Liver (tissue), 8 donors: ENCODE measurements at regions not wholly inside any gene's neighbourhood (a gene's known extent, or its start where the extent isn't known, plus 50 kb on each side); places are given as distances from the start of the nearest gene placed in this dataset.

Source experiments
- DNase-seq: peaks from one replicate; pipeline ENCODE4 v3.0.0-alpha.2; 2017; ENCODE audit warnings: low spot score
- H3K27ac ChIP-seq, 2 donors: one replicate each; pipeline ENCODE4 v1.7.0; 2013; ENCODE audit warnings: inconsistent platforms in 2 of 2, low read length in 2 of 2, control low read depth in 1 of 2, low read depth in 1 of 2, mild to moderate bottlenecking in 1 of 2
- H3K27me3 ChIP-seq, 4 donors: one replicate each; pipeline versions ENCODE4 v1.6.1 to v1.7.0; 2013; ENCODE audit warnings: low read length in 3 of 4, inconsistent platforms in 1 of 4, mild to moderate bottlenecking in 1 of 4, moderate library complexity in 1 of 4; ENCODE audit not compliant: control insufficient read depth in 4 of 4, insufficient read depth in 4 of 4
- H3K36me3 ChIP-seq, 4 donors: one replicate each; pipeline versions ENCODE4 v1.6.1 to v1.7.0; 2013; ENCODE audit warnings: low read length in 3 of 4, mild to moderate bottlenecking in 3 of 4, low read depth in 1 of 4, moderate library complexity in 1 of 4; ENCODE audit not compliant: control insufficient read depth in 4 of 4, insufficient read depth in 3 of 4
- H3K4me1 ChIP-seq, 4 donors: one replicate each; pipeline versions ENCODE4 v1.6.1 to v1.7.0; 2013; ENCODE audit warnings: low read length in 3 of 4, mild to moderate bottlenecking in 3 of 4, moderate library complexity in 1 of 4; ENCODE audit not compliant: control insufficient read depth in 4 of 4, insufficient read depth in 4 of 4
- H3K4me3 ChIP-seq, 3 donors: one replicate each; pipeline versions ENCODE4 v1.6.1 to v1.7.0; 2013; ENCODE audit warnings: low read length in 3 of 3, control low read depth in 1 of 3, low read depth in 1 of 3, mild to moderate bottlenecking in 1 of 3
- H3K9ac ChIP-seq, 2 donors: one replicate each; pipeline ENCODE4 v1.7.0; 2013; ENCODE audit warnings: low read length in 2 of 2, mild to moderate bottlenecking in 2 of 2, moderate library complexity in 2 of 2, control low read depth in 1 of 2, low read depth in 1 of 2
- H3K9me3 ChIP-seq, 4 donors: one replicate each; pipeline versions ENCODE4 v1.6.1 to v1.7.0; 2013; ENCODE audit warnings: low read length in 3 of 4; ENCODE audit not compliant: control insufficient read depth in 4 of 4
- ATF3 ChIP-seq: IDR thresholded peaks from 2 replicates; pipeline ENCODE4 v1.6.1; 2016; ENCODE audit warnings: antibody characterized with exemption
- CTCF ChIP-seq: fragments of 150-350 bp; IDR thresholded peaks from 2 replicates; pipeline ENCODE4 v1.5.1; 2017; ENCODE audit warnings: improper control_type of control experiment, low read depth, low read length; ENCODE audit not compliant: missing input control
- FOXA1 ChIP-seq: IDR thresholded peaks from 2 replicates; pipeline ENCODE4 v1.6.1; 2016; ENCODE audit warnings: antibody characterized with exemption
- FOXA2 ChIP-seq: IDR thresholded peaks from 2 replicates; pipeline ENCODE4 v1.6.1; 2016; ENCODE audit warnings: antibody characterized with exemption
- GABPA ChIP-seq, 2 donors: IDR thresholded peaks in 1 of 2; conservative IDR thresholded peaks in 1 of 2; 2 replicates each; pipeline ENCODE4 v1.6.1; 2016; ENCODE audit warnings: antibody characterized with exemption in 2 of 2, mild to moderate bottlenecking in 1 of 2, moderate library complexity in 1 of 2
- HNF4G ChIP-seq: IDR thresholded peaks from 2 replicates; pipeline ENCODE4 v1.6.1; 2016; ENCODE audit warnings: antibody characterized with exemption
- JUND ChIP-seq, 2 donors: IDR thresholded peaks; 2 replicates each; pipeline ENCODE4 v1.6.1; 2016; ENCODE audit warnings: antibody characterized with exemption in 2 of 2
- MAX ChIP-seq: IDR thresholded peaks from 2 replicates; pipeline ENCODE4 v1.6.1; 2016; ENCODE audit warnings: antibody characterized with exemption
- RAD21 ChIP-seq, 2 donors: IDR thresholded peaks; 2 replicates each; pipeline ENCODE4 v1.6.1; 2016; ENCODE audit warnings: antibody characterized with exemption in 2 of 2, mild to moderate bottlenecking in 2 of 2
- REST ChIP-seq: IDR thresholded peaks from 2 replicates; pipeline ENCODE4 v1.6.1; 2016; ENCODE audit warnings: antibody characterized with exemption, mild to moderate bottlenecking
- RXRA ChIP-seq, 2 donors: IDR thresholded peaks; 2 replicates each; pipeline ENCODE4 v1.6.1; 2017 to 2018; ENCODE audit warnings: antibody characterized with exemption in 2 of 2, mild to moderate bottlenecking in 1 of 2
- SP1 ChIP-seq: IDR thresholded peaks from 2 replicates; pipeline ENCODE4 v1.6.1; 2018; ENCODE audit warnings: antibody characterized with exemption, mild to moderate bottlenecking
- TAF1 ChIP-seq: conservative IDR thresholded peaks from 2 replicates; pipeline ENCODE4 v1.6.1; 2016; ENCODE audit warnings: antibody characterized with exemption, mild to moderate bottlenecking
- YY1 ChIP-seq: IDR thresholded peaks from 2 replicates; pipeline ENCODE4 v1.6.1; 2016; ENCODE audit warnings: antibody characterized with exemption, mild to moderate bottlenecking
- ZBTB33 ChIP-seq: IDR thresholded peaks from 2 replicates; pipeline ENCODE4 v1.6.1; 2016; ENCODE audit warnings: antibody characterized with exemption
- WGBS: extraction: QIAGEN DNeasy Blood & Tissue Kit; methylation state at CpG from one replicate; pipeline ENCODE4 v1.1.7; 2013; 5-methylcytosine and 5-hydroxymethylcytosine counted together
- donor health status: healthy.
- donor health status: healthy.
- donor health status: healthy.
- donor health status: healthy.
- donor health status: healthy.

GRCh38 chr1:87165177-87165576 is 163.5 kb upstream of the LMO4 start:
- no peak for TF ChIP-seq FOXA1
- TF ChIP-seq SP1, result no peak
- TF ChIP-seq TAF1, result no peak
- TF ChIP-seq GABPA (IDR thresholded peaks at IDR 0.05 in 1 of 2, conservative IDR thresholded peaks at IDR 0.05 in 1 of 2), result no peak
- TF ChIP-seq CTCF, result no peak
- no peak for TF ChIP-seq JUND (IDR thresholded peaks at IDR 0.05)
- no peak for TF ChIP-seq MAX
- no peak for TF ChIP-seq YY1
- no peak for TF ChIP-seq FOXA2
- no peak for TF ChIP-seq ATF3
- no peak for TF ChIP-seq HNF4G
- TF ChIP-seq RAD21 (IDR thresholded peaks at IDR 0.05), result no peak
- TF ChIP-seq ZBTB33, result no peak
- 84% methylated on average over 5 of the region's 5 CpGs for WGBS
- no peak overlapping the region for H3K9ac ChIP-seq
- H3K9me3 ChIP-seq, result no peaks in the 10 kb centered on the region
- H3K36me3 ChIP-seq, result no peaks in the 10 kb centered on the region
- DNase-seq, result no peak
- no peaks in the 10 kb centered on the region for H3K27me3 ChIP-seq
- H3K27ac ChIP-seq, result no peak overlapping the region
- H3K4me3 ChIP-seq, result no peak overlapping the region
- H3K4me1 ChIP-seq, result no peaks in the 10 kb centered on the region

GRCh38 chr1:87167157-87167789 is 161.4 kb upstream of the LMO4 start:
- H3K4me3 ChIP-seq, result no peak overlapping the region
- no peak for TF ChIP-seq HNF4G
- TF ChIP-seq ATF3, result no peak
- no peak for TF ChIP-seq ZBTB33
- TF ChIP-seq JUND (IDR thresholded peaks at IDR 0.05), result no peak
- no peak for TF ChIP-seq MAX
- no peak for TF ChIP-seq SP1
- TF ChIP-seq RAD21 (IDR thresholded peaks at IDR 0.05), result no peak
- no peak for TF ChIP-seq RXRA (IDR thresholded peaks at IDR 0.05)
- TF ChIP-seq FOXA1, result no peak
- TF ChIP-seq REST, result no peak
- no peaks in the 10 kb centered on the region for H3K36me3 ChIP-seq
- WGBS, result 84% methylated on average over 7 of the region's 7 CpGs
- no peaks in the 10 kb centered on the region for H3K27me3 ChIP-seq
- no peak overlapping the region for H3K27ac ChIP-seq
- H3K9ac ChIP-seq, result no peak overlapping the region
- no peaks in the 10 kb centered on the region for H3K4me1 ChIP-seq
- H3K9me3 ChIP-seq, result no peaks in the 10 kb centered on the region
- no peak for DNase-seq
